GM12872 (cell line): ENCODE measurements at regions not wholly inside any gene's neighbourhood (a gene's known extent, or its start where the extent isn't known, plus 50 kb on each side); places are given as distances from the start of the nearest gene placed in this dataset.

Source experiments
- CTCF ChIP-seq: IDR thresholded peaks from 3 replicates; pipeline ENCODE4 v1.5.1; 2011; ENCODE audit warnings: low read depth, mild to moderate bottlenecking, low read length, moderate library complexity; ENCODE audit not compliant: insufficient read depth

- no peak for TF ChIP-seq CTCF
Observed at GRCh38 chr3:79957066-79957465, 189.3 kb upstream of the ROBO1 start.

GRCh38 chr3:79954756-79955155, 187.0 kb upstream of the ROBO1 start:
- TF ChIP-seq CTCF: no peak

GRCh38 chr3:79953591-79954101, 185.8 kb upstream of the ROBO1 start:
- no peak for TF ChIP-seq CTCF

- no peak for TF ChIP-seq CTCF
Observed at GRCh38 chr3:79947957-79948356, 180.2 kb upstream of the ROBO1 start.

GRCh38 chr3:79947469-79947868, 179.7 kb upstream of the ROBO1 start:
- TF ChIP-seq CTCF: no peak

GRCh38 chr3:79937567-79937966, 169.8 kb upstream of the ROBO1 start:
- TF ChIP-seq CTCF: no peak

GRCh38 chr3:79930196-79930595, 162.4 kb upstream of the ROBO1 start:
- TF ChIP-seq CTCF: no peak
